KG1 (cell line): ENCODE measurements at regions not wholly inside any gene's neighbourhood (a gene's known extent, or its start where the extent isn't known, plus 50 kb on each side); places are given as distances from the start of the nearest gene placed in this dataset.

Source experiments
- DNase-seq: peaks from one replicate; lab custom pipeline; 2025; lab: John Stamatoyannopoulos, UW

GRCh38 chr2:3138621-3139020, 239.0 kb downstream of the EIPR1 start:
- DNase-seq = no peak

DNA sequence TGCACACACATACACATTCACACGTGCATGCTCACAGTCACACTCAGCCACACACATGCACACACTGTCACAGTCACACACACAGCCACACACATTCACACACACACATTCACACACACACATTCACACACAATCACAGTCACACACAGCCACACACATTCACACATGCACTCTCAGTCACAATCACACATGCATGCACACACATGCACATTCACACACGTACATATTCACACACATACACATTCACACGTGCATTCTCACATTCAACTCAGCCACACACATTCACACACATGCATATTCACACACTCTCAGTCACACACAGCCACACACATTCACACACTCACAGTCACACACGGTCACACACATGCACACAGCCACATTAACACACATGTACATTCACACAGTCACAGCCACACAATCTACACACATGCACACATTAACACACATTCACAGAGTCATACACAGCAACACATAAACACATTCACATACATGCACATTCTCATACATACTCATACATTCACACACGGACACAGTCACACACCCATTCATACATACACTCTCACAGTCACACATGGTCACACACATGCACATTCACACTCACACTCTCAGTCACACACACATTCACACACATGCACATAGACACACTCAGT, 239.8 kb downstream of the EIPR1 start:
- DNase-seq = no peak

- DNase-seq = no peak
Observed at GRCh38 chr2:3135676-3136075, 241.9 kb downstream of the EIPR1 start.

- no peak for DNase-seq
Observed at GRCh38 chr2:3134026-3134571, 243.5 kb downstream of the EIPR1 start.

GRCh38 chr2:3132966-3133365, 244.7 kb downstream of the EIPR1 start:
- no peak for DNase-seq

DNA sequence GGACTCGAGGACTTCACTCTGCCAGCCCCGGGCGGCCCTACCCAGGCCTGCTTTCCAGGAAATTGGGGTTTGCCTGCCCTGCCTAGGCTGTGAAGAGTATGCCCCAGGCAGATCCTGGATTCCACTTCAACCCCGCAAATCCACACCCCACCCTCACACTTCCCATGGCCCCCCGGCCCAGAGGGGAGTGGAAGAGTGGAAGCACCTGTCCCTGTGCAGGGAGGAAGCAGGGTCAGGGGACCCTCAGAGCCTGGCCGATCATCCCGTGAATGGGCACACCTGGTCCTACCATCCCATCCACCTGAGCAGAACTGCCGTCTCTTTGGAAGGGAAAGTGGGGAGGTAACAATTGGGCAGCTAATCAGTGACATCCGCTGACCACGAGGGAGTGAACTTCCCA, 245.2 kb downstream of the EIPR1 start:
- DNase-seq = no peak

DNA sequence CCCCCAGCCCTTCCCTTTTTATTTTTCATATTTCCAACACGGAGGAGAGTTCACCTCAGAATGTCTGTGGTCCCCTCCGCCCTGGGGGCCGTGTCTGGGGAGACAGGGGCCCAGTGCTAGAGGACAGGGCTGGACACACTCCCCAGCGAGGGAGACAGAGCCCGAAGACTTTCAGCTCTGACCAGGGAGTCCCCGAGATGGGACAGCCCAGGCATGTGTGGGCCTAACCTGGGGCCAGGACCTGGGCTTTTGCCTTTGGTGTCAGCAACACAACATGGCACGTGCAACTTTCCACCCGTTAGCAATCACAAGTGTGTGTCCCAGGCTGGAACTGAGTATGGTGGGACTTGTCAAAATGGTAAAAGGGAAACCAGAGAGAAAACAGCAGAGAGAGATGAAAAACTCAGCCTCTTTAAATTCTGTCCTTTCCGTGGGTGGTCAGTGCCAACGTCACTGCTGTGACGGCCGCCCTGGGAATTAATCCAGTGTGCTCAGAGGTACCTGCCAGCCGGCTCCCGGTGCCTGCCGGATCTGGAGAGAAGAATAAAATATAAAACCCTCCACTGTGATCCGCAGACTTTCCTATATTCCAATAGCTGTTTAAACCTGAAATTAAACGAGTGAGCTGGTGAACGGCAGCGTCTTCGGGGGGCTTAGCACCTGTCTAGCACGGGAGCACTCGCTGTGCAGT, 245.8 kb downstream of the EIPR1 start:
- DNase-seq = no peak

- DNase-seq = no peak
Observed at GRCh38 chr2:3130889-3131635, 246.6 kb downstream of the EIPR1 start.

DNA sequence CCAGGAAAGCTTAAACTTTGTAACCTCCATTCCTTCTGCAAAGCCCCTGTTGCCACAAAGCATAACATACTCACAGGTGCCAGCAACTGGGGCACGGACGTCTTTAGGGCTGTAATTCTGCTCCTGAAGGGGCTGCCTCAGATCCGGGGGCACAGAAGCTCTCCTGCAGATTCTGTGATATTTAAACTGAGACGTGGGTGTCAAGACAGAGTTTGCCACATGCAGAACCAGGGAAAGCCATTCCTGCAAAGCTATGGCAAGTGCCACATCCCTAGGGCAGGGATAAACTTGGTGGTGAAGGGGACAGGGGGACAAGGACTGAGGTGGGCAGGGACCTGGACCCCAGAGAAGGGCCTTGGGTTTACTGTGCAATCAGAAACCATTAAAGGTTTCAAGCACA, 247.2 kb downstream of the EIPR1 start:
- DNase-seq = no peak

GRCh38 chr2:3129867-3130266, 247.8 kb downstream of the EIPR1 start:
- no peak for DNase-seq

DNA sequence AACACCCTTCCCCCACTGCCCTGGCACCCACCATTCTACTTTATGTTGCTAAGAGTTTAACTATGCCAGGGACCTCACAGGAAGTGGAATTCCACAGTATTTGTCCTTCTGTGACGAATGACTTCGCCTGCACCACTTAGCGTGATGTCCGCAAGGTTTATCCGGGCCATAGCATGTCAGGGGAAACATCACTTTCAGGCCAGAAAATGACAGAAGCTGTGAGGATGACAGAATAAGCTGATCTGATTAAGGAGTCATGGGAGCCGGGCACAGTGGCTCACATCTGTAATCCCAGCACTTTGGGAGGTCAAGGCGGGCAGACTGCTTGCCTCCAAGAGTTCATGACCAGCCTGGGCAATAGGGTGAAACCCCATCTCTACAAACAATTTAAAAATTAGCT, 248.8 kb downstream of the EIPR1 start:
- no peak for DNase-seq

DNA sequence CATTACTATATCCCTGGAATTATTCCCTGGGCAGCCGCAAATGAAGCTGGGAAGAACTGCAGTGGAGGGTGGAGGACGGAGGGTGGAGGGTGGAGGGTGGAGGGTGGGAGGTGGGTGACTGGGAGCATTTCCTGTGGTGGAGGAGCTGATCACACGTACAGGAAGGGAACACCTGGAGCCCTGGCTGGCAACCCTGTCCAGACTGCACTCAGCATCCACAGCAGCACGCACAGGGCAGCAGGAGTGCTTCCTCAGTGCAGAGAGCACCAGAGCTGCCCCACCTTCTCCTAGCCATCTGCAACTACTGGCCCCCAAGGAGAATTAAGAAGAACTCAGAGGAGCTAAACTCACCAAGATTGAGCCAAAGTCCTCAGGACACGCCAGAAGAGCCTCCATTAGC, 249.9 kb downstream of the EIPR1 start:
- DNase-seq = no peak

- DNase-seq = no peak
Observed at GRCh38 chr2:3126911-3127621, 250.6 kb downstream of the EIPR1 start.

DNA sequence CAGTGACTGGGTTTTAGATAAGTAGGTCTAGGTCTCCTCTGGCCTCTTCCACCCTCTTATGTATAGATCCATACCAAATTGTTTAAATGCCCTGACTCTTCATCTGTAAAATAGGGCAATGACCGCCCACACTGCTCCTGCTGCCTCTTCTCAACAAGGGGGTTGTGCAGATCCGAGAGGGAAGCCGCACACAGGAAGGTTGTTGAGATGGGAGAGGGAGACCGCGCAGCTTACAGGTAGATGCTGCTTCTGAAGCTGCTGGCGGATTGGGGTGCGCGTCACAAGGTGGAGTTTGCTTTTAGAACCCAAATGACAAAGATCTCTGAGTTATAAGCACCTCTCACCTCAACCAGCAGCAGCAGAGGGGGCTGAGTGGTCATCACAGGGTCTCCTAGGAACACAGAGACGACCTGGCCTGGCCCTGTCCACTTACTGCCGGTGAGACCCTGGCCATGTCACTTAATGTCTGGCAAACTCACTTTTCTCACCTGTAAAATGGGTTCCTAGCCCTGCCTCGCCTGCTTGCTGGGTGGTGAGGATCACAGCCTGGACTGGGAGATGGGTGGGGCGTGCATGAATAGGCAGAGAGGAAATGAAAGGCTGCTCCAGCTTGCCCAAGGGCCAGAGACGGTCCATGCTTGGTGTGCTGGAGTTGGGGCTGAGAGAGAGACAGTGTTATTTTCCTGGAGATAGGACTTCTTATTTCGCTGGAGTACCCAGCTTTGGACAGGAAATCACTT, 251.3 kb downstream of the EIPR1 start:
- no peak for DNase-seq

- no peak for DNase-seq
Observed at GRCh38 chr2:3125761-3126130, 251.9 kb downstream of the EIPR1 start.

DNA sequence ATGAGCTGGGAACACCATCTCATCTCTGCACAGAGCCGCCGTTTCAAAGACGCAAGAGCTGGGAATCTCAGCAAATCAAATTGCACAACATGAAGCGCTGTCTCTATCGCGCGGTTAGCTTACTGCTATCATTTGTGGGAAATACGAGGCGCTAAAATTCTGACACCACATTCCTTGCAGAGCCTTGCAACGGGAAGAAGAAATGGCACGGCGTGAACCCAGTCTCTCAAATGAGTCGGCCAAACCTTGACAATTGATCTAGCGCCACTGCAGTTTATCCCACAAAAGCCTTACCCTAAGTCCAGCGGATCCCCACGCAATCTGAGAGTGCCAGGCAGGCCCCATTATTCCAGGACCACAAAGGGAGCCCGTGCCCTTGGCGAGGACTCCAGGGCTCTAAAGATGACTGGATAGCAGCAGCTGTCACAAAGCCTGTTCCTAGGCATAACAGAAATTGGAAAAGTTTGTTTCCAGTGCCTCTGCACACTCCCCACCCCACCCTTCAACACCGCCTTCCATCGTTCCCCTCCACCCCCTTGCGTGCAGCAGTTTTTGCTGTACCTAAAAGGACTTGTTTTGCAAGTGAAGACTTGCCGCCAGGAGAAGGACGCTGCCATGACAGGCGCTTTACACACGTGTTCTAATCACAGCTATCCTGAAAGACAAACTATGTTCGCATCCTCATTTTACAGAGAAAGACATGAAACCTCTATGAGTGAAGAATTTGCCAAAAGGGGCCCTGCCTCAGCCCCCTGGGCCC, 252.4 kb downstream of the EIPR1 start:
- DNase-seq = no peak

- no peak for DNase-seq
Observed at GRCh38 chr2:3122525-3122924, 255.1 kb downstream of the EIPR1 start.

- DNase-seq = no peak
Observed at GRCh38 chr2:3121601-3122000, 256.0 kb downstream of the EIPR1 start.

DNA sequence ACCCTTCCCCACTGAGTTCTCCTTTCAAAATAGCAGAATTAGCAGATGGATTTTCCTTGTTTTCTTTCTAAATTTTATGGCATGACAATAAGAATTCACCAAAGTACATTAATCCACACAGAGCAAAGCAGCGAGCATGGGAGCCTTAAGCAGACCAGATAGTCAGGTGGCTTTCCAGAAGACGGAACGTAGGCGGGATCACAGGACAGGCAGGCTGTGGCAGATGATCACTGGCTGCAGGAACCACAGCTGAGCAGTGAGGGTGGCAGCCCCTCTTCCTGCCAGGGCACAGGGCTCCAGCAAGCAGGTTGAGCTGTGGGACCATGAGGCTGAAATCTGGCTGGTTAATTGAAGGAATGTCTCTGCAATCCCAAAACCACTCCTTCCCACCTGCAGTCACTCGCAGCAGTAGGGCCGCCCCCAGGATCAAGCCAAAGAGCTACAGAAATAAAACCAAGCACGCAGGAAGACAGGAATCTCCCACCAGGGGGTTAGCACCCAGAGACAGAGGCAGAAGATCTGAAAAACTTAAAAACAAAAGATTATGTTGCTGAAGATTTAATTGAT, 259.9 kb downstream of the EIPR1 start:
- no peak for DNase-seq

DNA sequence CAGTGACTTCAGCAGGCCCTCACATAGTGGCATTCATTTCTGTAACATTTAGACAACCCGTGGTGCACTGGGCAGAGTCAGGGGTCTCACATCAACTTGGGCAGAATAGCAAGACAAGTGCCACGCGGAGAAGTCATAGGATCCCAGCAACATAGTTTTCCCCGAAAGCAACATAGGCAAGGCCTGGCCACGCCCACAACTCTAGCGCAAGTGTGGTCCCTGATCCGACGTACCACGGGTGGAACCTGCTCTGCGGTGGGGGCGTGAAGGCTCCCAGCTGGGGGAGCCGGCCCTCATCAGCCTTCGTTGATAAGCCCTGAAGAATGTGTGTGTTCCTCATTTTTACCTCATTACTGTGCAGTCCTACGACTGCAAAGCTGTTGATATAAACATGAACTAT, 261.2 kb downstream of the EIPR1 start:
- DNase-seq = no peak
